HCT116 (cell line): ENCODE measurements at regions not wholly inside any gene's neighbourhood (a gene's known extent, or its start where the extent isn't known, plus 50 kb on each side); places are given as distances from the start of the nearest gene placed in this dataset.

Source experiments
- ATAC-seq: fragments of 200-7000 bp; cut with Tn5 transposase; 2 replicates; pipeline ENCODE4 v1.9.1; 2020; ENCODE audit warnings: mild to moderate bottlenecking, moderate library complexity
- BruUV-seq: library from RNA; stranded (reverse); fragments of 400-500 nt; replicated peaks from 2 replicates; lab custom pipeline; 2021; lab: Mats Ljungman, UMichigan
- CTCF ChIA-PET: fragments of 300-600 bp; sonication (Branson Sonifier 250); formaldehyde crosslinking; loops from one replicate; lab custom pipeline; 2021; ENCODE audit warnings: antibody characterized with exemption; lab: Charles Lee
- POLR2A ChIA-PET: fragments of 300-600, 350-600 bp; sonication (Branson Sonifier 250); formaldehyde crosslinking; loops from one replicate; lab custom pipeline; 2021; ENCODE audit warnings: antibody characterized with exemption; lab: Charles Lee
- RAD21 ChIA-PET, 2 experiments: fragments of 300-600 bp; sonication (Branson Sonifier 250); formaldehyde crosslinking; loops; one replicate each; lab custom pipeline; 2023; ENCODE audit warnings: low total read pairs in 2 of 2; ENCODE audit not compliant: uncharacterized antibody in 2 of 2, unreplicated experiment in 2 of 2, low non-redundant PET in 1 of 2; lab: Charles Lee
- DNase-seq: peaks from one replicate; pipeline ENCODE4 v3.0.0-alpha.2; 2010; ENCODE audit warnings: low read depth, low spot score
- H2AFZ ChIP-seq: fragments of 200-600 bp; shearing (Covaris generic), sonication (generic); 2 replicates; pipeline ENCODE4 v1.6.1; 2017; ENCODE audit warnings: low read depth, mixed run types, mixed read lengths, antibody characterized with exemption, low read length; ENCODE audit not compliant: poor library complexity, severe bottlenecking
- H3K27ac ChIP-seq: 2 replicates; pipeline ENCODE4 v1.5.1; 2012; ENCODE audit warnings: low read depth, low read length
- H3K27me3 ChIP-seq: fragments of 200-600 bp; sonication (generic); 2 replicates; pipeline ENCODE4 v1.6.1; 2016; ENCODE audit warnings: mixed run types, low read length, mixed read lengths; ENCODE audit not compliant: insufficient read depth
- H3K36me3 ChIP-seq, 2 experiments: fragments of 200-500 bp in 1 of 2; fragments of 200-600 bp in 1 of 2; sonication (Bioruptor generic) in 1 of 2; sonication (generic) in 1 of 2; 2 replicates each; pipeline versions ENCODE4 v1.5.1 to v1.6.1; 2014 to 2016; ENCODE audit warnings: low read length in 2 of 2, inconsistent platforms in 1 of 2, mixed read lengths in 1 of 2, mixed run types in 1 of 2; ENCODE audit not compliant: insufficient read depth in 2 of 2, control insufficient read depth in 1 of 2
- H3K4me1 ChIP-seq, 2 experiments: fragments of 200-600 bp in 1 of 2; sonication (generic) in 1 of 2; 2 replicates each; pipeline versions ENCODE4 v1.5.1 to v1.6.1; 2012 to 2017; ENCODE audit warnings: low read length in 2 of 2, inconsistent platforms in 1 of 2, mild to moderate bottlenecking in 1 of 2, mixed read lengths in 1 of 2, mixed run types in 1 of 2, moderate library complexity in 1 of 2; ENCODE audit not compliant: insufficient read depth in 2 of 2, control insufficient read depth in 1 of 2
- H3K4me2 ChIP-seq: fragments of 200-600 bp; sonication (generic); 2 replicates; pipeline ENCODE4 v1.6.1; 2017; ENCODE audit warnings: mixed run types, low read length, mixed read lengths
- H3K4me3 ChIP-seq, 2 experiments: fragments of 200-600 bp in 1 of 2; sonication (generic) in 1 of 2; replicated peaks in 1 of 2; 2 replicates each; pipeline ENCODE4 v1.5.1; 2011 to 2016; ENCODE audit warnings: low read length in 2 of 2, control low read depth in 1 of 2, low read depth in 1 of 2, mild to moderate bottlenecking in 1 of 2, mixed read lengths in 1 of 2, mixed run types in 1 of 2
- H3K79me2 ChIP-seq: fragments of 200-600 bp; sonication (generic); 2 replicates; pipeline ENCODE4 v1.6.1; 2017; ENCODE audit warnings: mild to moderate bottlenecking, mixed run types, low read length, moderate library complexity, mixed read lengths; ENCODE audit not compliant: insufficient read depth
- H3K9ac ChIP-seq: fragments of 200-600 bp; sonication (generic); 2 replicates; pipeline ENCODE4 v1.6.1; 2016; ENCODE audit warnings: low read length, mixed read lengths
- H3K9me2 ChIP-seq: fragments of 200-600 bp; sonication (generic), shearing (Covaris generic); 2 replicates; pipeline ENCODE4 v1.6.1; 2017; ENCODE audit warnings: mixed run types, mild to moderate bottlenecking, moderate library complexity; ENCODE audit not compliant: insufficient read depth
- H3K9me3 ChIP-seq, 2 experiments: fragments of 200-500 bp in 1 of 2; fragments of 200-600 bp in 1 of 2; sonication (Bioruptor generic) in 1 of 2; sonication (generic) in 1 of 2; 2 replicates each; pipeline ENCODE4 v1.6.1; 2014 to 2017; ENCODE audit warnings: low read length in 2 of 2, mixed read lengths in 2 of 2, inconsistent platforms in 1 of 2, low read depth in 1 of 2, mild to moderate bottlenecking in 1 of 2, mixed run types in 1 of 2, moderate library complexity in 1 of 2; ENCODE audit not compliant: control insufficient read depth in 1 of 2, insufficient read depth in 1 of 2
- H4K20me1 ChIP-seq: fragments of 200-600 bp; sonication (generic), shearing (Covaris generic); 2 replicates; pipeline ENCODE4 v1.6.1; 2017; ENCODE audit warnings: mixed run types, mild to moderate bottlenecking, moderate library complexity; ENCODE audit not compliant: insufficient read depth
- ELF1 ChIP-seq: IDR thresholded peaks from 2 replicates; pipeline ENCODE4 v1.6.1; 2012; ENCODE audit warnings: low read depth, borderline replicate concordance
- FOSL1 ChIP-seq: IDR thresholded peaks from 2 replicates; pipeline ENCODE4 v1.6.1; 2012; ENCODE audit warnings: low read depth
- RAD21 ChIP-seq: IDR thresholded peaks from 2 replicates; pipeline ENCODE4 v1.6.1; 2012; ENCODE audit warnings: low read depth, mild to moderate bottlenecking
- SP1 ChIP-seq: IDR thresholded peaks from 2 replicates; pipeline ENCODE4 v1.6.1; 2012; ENCODE audit warnings: low read depth
- TCF7L2 ChIP-seq: IDR thresholded peaks from 2 replicates; pipeline ENCODE4 v1.7.0; 2011; ENCODE audit warnings: borderline replicate concordance, inconsistent platforms; ENCODE audit not compliant: insufficient read depth, insufficient read length; ENCODE audit errors: extremely low read depth
- ZFX ChIP-seq: fragments of 450-650 bp; IDR thresholded peaks from 2 replicates; pipeline ENCODE4 v1.6.1; 2017
- intact Hi-C: fragments of 100-400 bp; cut with micrococcal nuclease; formaldehyde crosslinking; loops from 2 replicates; pipeline ENCODE4 v1.10.0; 2022
- TF ChIP-seq, protein P1 (sequence below): IDR thresholded peaks from 2 replicates; pipeline ENCODE4 v1.6.1; 2012; ENCODE audit warnings: low read depth
- TF ChIP-seq, protein P2 (sequence below): IDR thresholded peaks from 2 replicates; pipeline ENCODE4 v1.6.1; 2011; ENCODE audit warnings: mild to moderate bottlenecking, low read length, moderate library complexity; ENCODE audit not compliant: insufficient replicate concordance; ENCODE audit errors: extremely low read depth
- TF ChIP-seq, protein P3 (sequence below): IDR thresholded peaks from 2 replicates; pipeline ENCODE4 v1.6.1; 2012

DNA sequence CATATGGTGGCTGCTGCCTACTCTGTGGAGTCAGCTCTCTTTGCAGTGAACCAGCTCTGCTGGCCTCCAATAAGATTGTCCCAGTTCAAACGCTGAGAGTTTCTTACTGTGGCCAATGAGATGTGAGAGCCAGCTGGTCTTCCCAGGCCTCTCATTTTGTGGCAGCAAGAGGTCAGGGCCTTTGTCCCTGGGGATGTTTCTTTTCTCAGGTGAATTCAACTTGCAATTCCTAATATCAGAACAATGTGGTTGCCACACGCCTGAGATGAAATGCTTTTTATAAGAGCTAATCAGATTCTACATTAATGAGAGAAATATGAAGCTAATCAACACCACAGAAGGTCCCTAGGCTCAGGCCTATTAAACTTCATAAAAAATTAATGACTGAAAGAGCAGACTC, 660.1 kb upstream of the CAMK1G start:
- ATAC-seq: no peak
- CTCF ChIA-PET: no interaction called here

DNA sequence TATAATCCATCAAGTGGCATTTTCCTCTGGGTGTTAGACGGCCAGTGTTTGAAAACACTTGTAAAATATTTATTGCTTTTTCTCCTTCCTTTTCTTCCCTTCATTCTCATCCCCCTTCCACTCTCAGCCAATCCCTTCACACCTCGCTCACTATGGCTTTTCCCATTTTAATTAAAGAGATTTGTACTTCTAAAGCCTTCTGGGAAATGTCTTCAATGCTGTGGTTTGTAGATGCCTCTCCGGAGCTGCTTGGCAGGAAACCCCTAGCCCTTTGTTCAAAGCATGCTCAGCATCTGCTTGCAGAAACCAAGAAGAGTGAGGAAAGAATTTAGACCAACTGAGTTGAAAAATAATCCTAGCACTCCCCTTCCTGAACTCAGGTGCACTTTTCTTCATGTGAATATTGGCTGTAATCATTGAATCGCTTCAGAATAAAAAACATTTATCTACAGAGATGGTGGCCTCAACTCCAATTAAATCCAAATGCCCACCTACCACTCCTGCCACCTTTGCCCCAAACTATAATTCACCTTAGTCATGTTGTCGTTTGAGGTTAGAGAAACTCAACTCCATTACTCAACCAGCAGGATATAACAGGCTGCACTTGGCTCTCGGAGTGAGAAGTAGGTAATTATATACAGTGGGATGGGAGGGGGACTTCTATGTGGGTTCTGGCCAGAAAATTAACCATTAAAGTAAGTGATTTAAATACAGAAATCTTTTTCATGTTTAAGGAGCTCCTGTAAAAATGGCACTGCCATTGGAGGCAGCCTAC, 659.4 kb upstream of the CAMK1G start:
- H3K4me2 ChIP-seq: no peak overlapping the region
- intact Hi-C loops: no loop called here
- no peak overlapping the region for H3K9ac ChIP-seq
- H3K4me3 ChIP-seq: no peak overlapping the region
- H4K20me1 ChIP-seq: no peaks in the 10 kb centered on the region
- ChIA-PET CTCF (no interaction called here), POLR2A (no interaction called here), RAD21 (no interaction called here)
- H3K4me1 ChIP-seq: no peaks in the 10 kb centered on the region
- no peak overlapping the region for H3K27ac ChIP-seq
- no peak for DNase-seq
- no peak overlapping the region for H2AFZ ChIP-seq
- H3K36me3 ChIP-seq: no peaks in the 10 kb centered on the region
- ATAC-seq: no peak
- no peaks in the 10 kb centered on the region for H3K27me3 ChIP-seq
- no peaks in the 10 kb centered on the region for H3K9me2 ChIP-seq
- no TSS peak for BruUV-seq
- TF ChIP-seq, protein P1, sequence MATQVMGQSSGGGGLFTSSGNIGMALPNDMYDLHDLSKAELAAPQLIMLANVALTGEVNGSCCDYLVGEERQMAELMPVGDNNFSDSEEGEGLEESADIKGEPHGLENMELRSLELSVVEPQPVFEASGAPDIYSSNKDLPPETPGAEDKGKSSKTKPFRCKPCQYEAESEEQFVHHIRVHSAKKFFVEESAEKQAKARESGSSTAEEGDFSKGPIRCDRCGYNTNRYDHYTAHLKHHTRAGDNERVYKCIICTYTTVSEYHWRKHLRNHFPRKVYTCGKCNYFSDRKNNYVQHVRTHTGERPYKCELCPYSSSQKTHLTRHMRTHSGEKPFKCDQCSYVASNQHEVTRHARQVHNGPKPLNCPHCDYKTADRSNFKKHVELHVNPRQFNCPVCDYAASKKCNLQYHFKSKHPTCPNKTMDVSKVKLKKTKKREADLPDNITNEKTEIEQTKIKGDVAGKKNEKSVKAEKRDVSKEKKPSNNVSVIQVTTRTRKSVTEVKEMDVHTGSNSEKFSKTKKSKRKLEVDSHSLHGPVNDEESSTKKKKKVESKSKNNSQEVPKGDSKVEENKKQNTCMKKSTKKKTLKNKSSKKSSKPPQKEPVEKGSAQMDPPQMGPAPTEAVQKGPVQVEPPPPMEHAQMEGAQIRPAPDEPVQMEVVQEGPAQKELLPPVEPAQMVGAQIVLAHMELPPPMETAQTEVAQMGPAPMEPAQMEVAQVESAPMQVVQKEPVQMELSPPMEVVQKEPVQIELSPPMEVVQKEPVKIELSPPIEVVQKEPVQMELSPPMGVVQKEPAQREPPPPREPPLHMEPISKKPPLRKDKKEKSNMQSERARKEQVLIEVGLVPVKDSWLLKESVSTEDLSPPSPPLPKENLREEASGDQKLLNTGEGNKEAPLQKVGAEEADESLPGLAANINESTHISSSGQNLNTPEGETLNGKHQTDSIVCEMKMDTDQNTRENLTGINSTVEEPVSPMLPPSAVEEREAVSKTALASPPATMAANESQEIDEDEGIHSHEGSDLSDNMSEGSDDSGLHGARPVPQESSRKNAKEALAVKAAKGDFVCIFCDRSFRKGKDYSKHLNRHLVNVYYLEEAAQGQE: no peak
- TF ChIP-seq ELF1: no peak
- no peak for TF ChIP-seq TCF7L2
- TF ChIP-seq RAD21: no peak
- TF ChIP-seq, protein P2, sequence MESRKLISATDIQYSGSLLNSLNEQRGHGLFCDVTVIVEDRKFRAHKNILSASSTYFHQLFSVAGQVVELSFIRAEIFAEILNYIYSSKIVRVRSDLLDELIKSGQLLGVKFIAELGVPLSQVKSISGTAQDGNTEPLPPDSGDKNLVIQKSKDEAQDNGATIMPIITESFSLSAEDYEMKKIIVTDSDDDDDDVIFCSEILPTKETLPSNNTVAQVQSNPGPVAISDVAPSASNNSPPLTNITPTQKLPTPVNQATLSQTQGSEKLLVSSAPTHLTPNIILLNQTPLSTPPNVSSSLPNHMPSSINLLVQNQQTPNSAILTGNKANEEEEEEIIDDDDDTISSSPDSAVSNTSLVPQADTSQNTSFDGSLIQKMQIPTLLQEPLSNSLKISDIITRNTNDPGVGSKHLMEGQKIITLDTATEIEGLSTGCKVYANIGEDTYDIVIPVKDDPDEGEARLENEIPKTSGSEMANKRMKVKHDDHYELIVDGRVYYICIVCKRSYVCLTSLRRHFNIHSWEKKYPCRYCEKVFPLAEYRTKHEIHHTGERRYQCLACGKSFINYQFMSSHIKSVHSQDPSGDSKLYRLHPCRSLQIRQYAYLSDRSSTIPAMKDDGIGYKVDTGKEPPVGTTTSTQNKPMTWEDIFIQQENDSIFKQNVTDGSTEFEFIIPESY: no peak
- no peaks in the 10 kb centered on the region for H3K79me2 ChIP-seq
- H3K9me3 ChIP-seq: no peaks in the 10 kb centered on the region

More for the DNA sequence above, 660.1 kb upstream of the CAMK1G start:
- no TSS peak for BruUV-seq
- Histone ChIP-seq H3K27ac (no peak overlapping the region), H3K4me2 (no peak overlapping the region), H3K9me3 (no peaks in the 10 kb centered on the region), H3K79me2 (no peaks in the 10 kb centered on the region), H3K9ac (no peak overlapping the region), H3K4me1 (no peaks in the 10 kb centered on the region), H4K20me1 (no peaks in the 10 kb centered on the region), H3K9me2 (no peaks in the 10 kb centered on the region), H3K4me3 (no peak overlapping the region), H2AFZ (no peak overlapping the region), H3K27me3 (no peaks in the 10 kb centered on the region), H3K36me3 (no peaks in the 10 kb centered on the region)
- TF ChIP-seq ZFX (no peak), SP1 (no peak), FOSL1 (no peak)
- TF ChIP-seq, protein P2: no peak
- TF ChIP-seq, protein P3, sequence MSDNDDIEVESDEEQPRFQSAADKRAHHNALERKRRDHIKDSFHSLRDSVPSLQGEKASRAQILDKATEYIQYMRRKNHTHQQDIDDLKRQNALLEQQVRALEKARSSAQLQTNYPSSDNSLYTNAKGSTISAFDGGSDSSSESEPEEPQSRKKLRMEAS: no peak
- intact Hi-C loops: no loop called here
- ChIA-PET POLR2A (no interaction called here), RAD21 (no interaction called here)
- no peak for DNase-seq
